ENCODE measurements at regions not wholly inside any gene's neighbourhood (a gene's known extent, or its start where the extent isn't known, plus 50 kb on each side); places are given as distances from the start of the nearest gene placed in this dataset.
"Not testable (repeated sequence)": the region's sequence is repeated elsewhere in the genome, so short reads cannot be mapped to it uniquely, and the experiment has no call there.

DNA sequence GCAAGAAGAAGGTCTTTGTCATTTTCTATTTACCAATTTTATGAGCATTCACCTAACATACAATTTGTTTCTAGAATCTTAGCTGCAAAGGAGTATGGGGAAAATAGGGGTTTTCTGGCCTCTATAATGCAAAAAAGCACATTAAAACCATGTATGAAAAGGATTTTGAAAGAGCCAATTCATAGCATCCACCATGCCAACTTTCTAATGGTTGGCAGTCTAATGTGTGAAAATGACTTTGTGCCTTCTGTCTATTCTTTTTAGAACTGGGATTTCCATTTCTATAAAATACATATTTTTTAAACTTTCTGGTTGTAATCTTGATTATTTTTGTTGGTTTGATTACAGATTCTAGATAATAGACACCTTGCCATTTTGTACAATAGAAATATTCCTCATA, 333.7 kb upstream of the CNTN6 start:
- TF ChIP-seq, protein P1, sequence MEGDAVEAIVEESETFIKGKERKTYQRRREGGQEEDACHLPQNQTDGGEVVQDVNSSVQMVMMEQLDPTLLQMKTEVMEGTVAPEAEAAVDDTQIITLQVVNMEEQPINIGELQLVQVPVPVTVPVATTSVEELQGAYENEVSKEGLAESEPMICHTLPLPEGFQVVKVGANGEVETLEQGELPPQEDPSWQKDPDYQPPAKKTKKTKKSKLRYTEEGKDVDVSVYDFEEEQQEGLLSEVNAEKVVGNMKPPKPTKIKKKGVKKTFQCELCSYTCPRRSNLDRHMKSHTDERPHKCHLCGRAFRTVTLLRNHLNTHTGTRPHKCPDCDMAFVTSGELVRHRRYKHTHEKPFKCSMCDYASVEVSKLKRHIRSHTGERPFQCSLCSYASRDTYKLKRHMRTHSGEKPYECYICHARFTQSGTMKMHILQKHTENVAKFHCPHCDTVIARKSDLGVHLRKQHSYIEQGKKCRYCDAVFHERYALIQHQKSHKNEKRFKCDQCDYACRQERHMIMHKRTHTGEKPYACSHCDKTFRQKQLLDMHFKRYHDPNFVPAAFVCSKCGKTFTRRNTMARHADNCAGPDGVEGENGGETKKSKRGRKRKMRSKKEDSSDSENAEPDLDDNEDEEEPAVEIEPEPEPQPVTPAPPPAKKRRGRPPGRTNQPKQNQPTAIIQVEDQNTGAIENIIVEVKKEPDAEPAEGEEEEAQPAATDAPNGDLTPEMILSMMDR (IDR thresholded peaks at IDR 0.05; ENCODE audit: borderline replicate concordance, control extremely low read depth, extremely low read depth, insufficient read depth, missing control alignments): no peak
- in situ Hi-C loops (cut with MboI; ENCODE audit: low sequenced_read_pairs, unreplicated experiment): no loop called here
- no peak for DNase-seq (ENCODE audit: low spot score)

DNA sequence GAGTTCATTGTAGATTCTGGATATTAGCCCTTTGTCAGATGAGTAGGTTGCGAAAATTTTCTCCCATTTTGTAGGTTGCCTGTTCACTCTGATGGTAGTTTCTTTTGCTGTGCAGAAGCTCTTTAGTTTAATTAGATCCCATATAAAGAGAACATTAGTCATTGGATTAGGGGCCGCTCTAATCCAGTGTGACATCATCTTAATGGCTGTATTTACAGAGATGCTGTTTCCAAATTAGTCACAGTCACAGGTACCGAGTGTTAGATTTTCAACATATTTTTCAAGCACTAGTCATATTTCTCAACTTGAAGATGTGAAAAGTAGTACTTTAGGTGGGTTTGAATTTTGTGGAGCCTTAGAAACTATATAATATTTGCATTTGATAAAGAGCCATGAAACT, 319.4 kb upstream of the CNTN6 start:
- in situ Hi-C loops (cut with MboI; ENCODE audit: low sequenced_read_pairs, unreplicated experiment); DNase-seq (ENCODE audit: low spot score): not testable (repeated sequence)

- no peak for DNase-seq (ENCODE audit: low spot score)
- in situ Hi-C loops (cut with MboI; ENCODE audit: low sequenced_read_pairs, unreplicated experiment): no loop called here
- TF ChIP-seq, protein P1 (IDR thresholded peaks at IDR 0.05; ENCODE audit: borderline replicate concordance, control extremely low read depth, extremely low read depth, insufficient read depth, missing control alignments): no peak
Observed at GRCh38 chr3:775178-775880, 317.5 kb upstream of the CNTN6 start.

DNA sequence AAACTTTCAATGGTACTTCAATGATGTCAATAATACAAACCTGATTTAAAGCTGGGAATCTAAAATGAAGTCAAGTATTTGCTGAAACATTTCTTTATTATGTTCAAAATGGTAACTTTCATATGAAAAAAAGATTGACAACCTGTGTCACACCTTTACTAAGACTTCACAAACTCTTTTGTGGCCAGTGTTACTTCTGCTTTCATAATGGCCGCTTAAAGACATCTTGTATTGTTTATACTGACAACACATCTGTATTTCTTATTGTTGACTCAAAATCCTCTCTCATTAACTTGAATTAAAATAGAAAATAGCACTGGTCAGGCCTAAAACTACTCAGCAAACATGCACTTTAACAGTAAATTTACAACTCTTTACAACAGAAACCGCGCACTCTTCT, 312.3 kb upstream of the CNTN6 start:
- DNase-seq (ENCODE audit: low spot score): no peak
- TF ChIP-seq, protein P1 (IDR thresholded peaks at IDR 0.05; ENCODE audit: borderline replicate concordance, control extremely low read depth, extremely low read depth, insufficient read depth, missing control alignments): no peak
- in situ Hi-C loops (cut with MboI; ENCODE audit: low sequenced_read_pairs, unreplicated experiment): no loop called here

DNA sequence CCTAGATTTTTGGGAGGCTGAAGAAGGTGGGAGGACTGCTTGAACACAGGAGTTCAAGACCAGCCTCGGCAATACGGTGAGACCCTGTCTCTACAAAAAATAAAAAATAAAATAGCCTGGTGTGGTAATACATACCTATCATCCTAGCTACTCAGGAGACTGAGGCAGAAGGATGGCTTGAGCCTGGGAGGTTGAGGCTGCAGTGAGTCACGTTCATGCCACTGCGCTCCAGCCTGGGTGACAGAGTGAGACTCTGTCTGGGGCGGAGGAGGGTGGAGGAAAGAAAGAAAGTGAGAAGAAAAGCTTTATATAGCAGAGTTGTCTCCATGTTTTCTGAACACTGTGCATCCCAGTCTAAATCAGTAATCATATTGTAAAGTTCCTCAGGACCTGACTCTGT, 301.4 kb upstream of the CNTN6 start:
- TF ChIP-seq, protein P1 (IDR thresholded peaks at IDR 0.05; ENCODE audit: borderline replicate concordance, control extremely low read depth, extremely low read depth, insufficient read depth, missing control alignments): no peak
- DNase-seq (ENCODE audit: low spot score): no peak
- in situ Hi-C loops (cut with MboI; ENCODE audit: low sequenced_read_pairs, unreplicated experiment): no loop called here

DNA sequence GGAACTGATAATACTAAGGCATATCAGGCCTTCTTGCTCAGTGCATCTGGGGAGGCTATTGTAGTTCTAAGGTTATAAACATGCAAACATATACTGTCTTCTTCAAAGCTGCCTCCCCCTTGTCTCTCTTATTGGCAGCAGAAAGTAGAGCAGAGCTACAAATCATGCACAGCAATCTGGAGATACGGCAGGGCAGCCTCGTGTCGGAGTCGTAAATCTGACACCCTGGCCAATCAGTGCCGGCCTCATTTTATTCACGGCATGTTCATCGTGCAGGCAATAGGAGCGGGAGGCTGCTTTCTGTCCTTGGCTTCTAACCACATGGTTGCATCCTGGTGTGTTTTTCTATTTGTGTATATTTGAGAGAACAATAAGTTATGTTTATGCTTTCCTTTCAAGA, 300.2 kb upstream of the CNTN6 start:
- in situ Hi-C loops (cut with MboI; ENCODE audit: low sequenced_read_pairs, unreplicated experiment): no loop called here
- TF ChIP-seq, protein P1 (IDR thresholded peaks at IDR 0.05; ENCODE audit: borderline replicate concordance, control extremely low read depth, extremely low read depth, insufficient read depth, missing control alignments): no peak
- no peak for DNase-seq (ENCODE audit: low spot score)

DNA sequence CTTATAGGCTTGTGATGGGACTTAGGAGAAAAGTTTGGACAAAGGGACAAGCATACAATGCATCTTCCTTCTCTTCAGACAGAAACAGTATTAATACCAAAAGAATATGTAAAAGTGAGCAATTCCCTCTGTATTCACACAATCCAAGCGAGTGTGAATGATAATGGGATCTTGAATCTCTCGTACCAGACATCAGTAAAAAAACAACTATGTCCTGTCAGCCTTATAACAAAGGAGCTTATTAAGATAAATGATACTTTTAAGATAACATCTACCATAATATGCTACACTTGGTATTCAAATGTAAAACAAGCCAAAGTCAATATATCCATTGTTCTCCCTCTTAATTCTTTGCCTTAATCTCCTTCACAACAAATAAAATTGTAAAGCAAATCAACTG, 288.6 kb upstream of the CNTN6 start:
- TF ChIP-seq, protein P1 (IDR thresholded peaks at IDR 0.05; ENCODE audit: borderline replicate concordance, control extremely low read depth, extremely low read depth, insufficient read depth, missing control alignments): no peak
- DNase-seq (ENCODE audit: low spot score): no peak
- in situ Hi-C loops (cut with MboI; ENCODE audit: low sequenced_read_pairs, unreplicated experiment): no loop called here

All from GM13976 (cell line).